Liver (tissue), 8 donors: ENCODE measurements at regions not wholly inside any gene's neighbourhood (a gene's known extent, or its start where the extent isn't known, plus 50 kb on each side); places are given as distances from the start of the nearest gene placed in this dataset.

Experiments
- DNase-seq: peaks from one replicate; pipeline ENCODE4 v3.0.0-alpha.2; 2017; ENCODE audit warnings: low spot score
- H3K27ac ChIP-seq, 2 donors: one replicate each; pipeline ENCODE4 v1.7.0; 2013; ENCODE audit warnings: inconsistent platforms in 2 of 2, low read length in 2 of 2, control low read depth in 1 of 2, low read depth in 1 of 2, mild to moderate bottlenecking in 1 of 2
- H3K27me3 ChIP-seq, 4 donors: one replicate each; pipeline versions ENCODE4 v1.6.1 to v1.7.0; 2013; ENCODE audit warnings: low read length in 3 of 4, inconsistent platforms in 1 of 4, mild to moderate bottlenecking in 1 of 4, moderate library complexity in 1 of 4; ENCODE audit not compliant: control insufficient read depth in 4 of 4, insufficient read depth in 4 of 4
- H3K36me3 ChIP-seq, 4 donors: one replicate each; pipeline versions ENCODE4 v1.6.1 to v1.7.0; 2013; ENCODE audit warnings: low read length in 3 of 4, mild to moderate bottlenecking in 3 of 4, low read depth in 1 of 4, moderate library complexity in 1 of 4; ENCODE audit not compliant: control insufficient read depth in 4 of 4, insufficient read depth in 3 of 4
- H3K4me1 ChIP-seq, 4 donors: one replicate each; pipeline versions ENCODE4 v1.6.1 to v1.7.0; 2013; ENCODE audit warnings: low read length in 3 of 4, mild to moderate bottlenecking in 3 of 4, moderate library complexity in 1 of 4; ENCODE audit not compliant: control insufficient read depth in 4 of 4, insufficient read depth in 4 of 4
- H3K4me3 ChIP-seq, 3 donors: one replicate each; pipeline versions ENCODE4 v1.6.1 to v1.7.0; 2013; ENCODE audit warnings: low read length in 3 of 3, control low read depth in 1 of 3, low read depth in 1 of 3, mild to moderate bottlenecking in 1 of 3
- H3K9ac ChIP-seq, 2 donors: one replicate each; pipeline ENCODE4 v1.7.0; 2013; ENCODE audit warnings: low read length in 2 of 2, mild to moderate bottlenecking in 2 of 2, moderate library complexity in 2 of 2, control low read depth in 1 of 2, low read depth in 1 of 2
- H3K9me3 ChIP-seq, 4 donors: one replicate each; pipeline versions ENCODE4 v1.6.1 to v1.7.0; 2013; ENCODE audit warnings: low read length in 3 of 4; ENCODE audit not compliant: control insufficient read depth in 4 of 4
- EGR1 ChIP-seq, 2 donors: IDR thresholded peaks; 2 replicates each; pipeline ENCODE4 v1.6.1; 2016 to 2018; ENCODE audit warnings: antibody characterized with exemption in 2 of 2, low read depth in 2 of 2
- FOXA1 ChIP-seq: IDR thresholded peaks from 2 replicates; pipeline ENCODE4 v1.6.1; 2016; ENCODE audit warnings: antibody characterized with exemption
- FOXA2 ChIP-seq: IDR thresholded peaks from 2 replicates; pipeline ENCODE4 v1.6.1; 2016; ENCODE audit warnings: antibody characterized with exemption
- GABPA ChIP-seq, 2 donors: IDR thresholded peaks in 1 of 2; conservative IDR thresholded peaks in 1 of 2; 2 replicates each; pipeline ENCODE4 v1.6.1; 2016; ENCODE audit warnings: antibody characterized with exemption in 2 of 2, mild to moderate bottlenecking in 1 of 2, moderate library complexity in 1 of 2
- JUND ChIP-seq, 2 donors: IDR thresholded peaks; 2 replicates each; pipeline ENCODE4 v1.6.1; 2016; ENCODE audit warnings: antibody characterized with exemption in 2 of 2
- NR2F2 ChIP-seq: IDR thresholded peaks from 2 replicates; pipeline ENCODE4 v1.6.1; 2016; ENCODE audit warnings: antibody characterized with exemption
- RAD21 ChIP-seq, 2 donors: IDR thresholded peaks; 2 replicates each; pipeline ENCODE4 v1.6.1; 2016; ENCODE audit warnings: antibody characterized with exemption in 2 of 2, mild to moderate bottlenecking in 2 of 2
- RXRA ChIP-seq, 2 donors: IDR thresholded peaks; 2 replicates each; pipeline ENCODE4 v1.6.1; 2017 to 2018; ENCODE audit warnings: antibody characterized with exemption in 2 of 2, mild to moderate bottlenecking in 1 of 2
- SP1 ChIP-seq: IDR thresholded peaks from 2 replicates; pipeline ENCODE4 v1.6.1; 2018; ENCODE audit warnings: antibody characterized with exemption, mild to moderate bottlenecking
- WGBS: extraction: QIAGEN DNeasy Blood & Tissue Kit; methylation state at CpG from one replicate; pipeline ENCODE4 v1.1.7; 2013; 5-methylcytosine and 5-hydroxymethylcytosine counted together
- TF ChIP-seq, protein P1 (sequence below): fragments of 150-350 bp; IDR thresholded peaks from 2 replicates; pipeline ENCODE4 v1.5.1; 2017; ENCODE audit warnings: improper control_type of control experiment, low read depth, low read length; ENCODE audit not compliant: missing input control
- TF ChIP-seq, protein P2 (sequence below): IDR thresholded peaks from 2 replicates; pipeline ENCODE4 v1.6.1; 2016; ENCODE audit warnings: antibody characterized with exemption
- TF ChIP-seq, protein P3 (sequence below): IDR thresholded peaks from 2 replicates; pipeline ENCODE4 v1.6.1; 2016; ENCODE audit warnings: antibody characterized with exemption
- TF ChIP-seq, protein P4 (sequence below): IDR thresholded peaks from 2 replicates; pipeline ENCODE4 v1.6.1; 2016; ENCODE audit warnings: antibody characterized with exemption, mild to moderate bottlenecking
- donor health status: healthy.
- donor health status: healthy.
- donor health status: healthy.
- donor health status: healthy.
- donor health status: healthy.

DNA sequence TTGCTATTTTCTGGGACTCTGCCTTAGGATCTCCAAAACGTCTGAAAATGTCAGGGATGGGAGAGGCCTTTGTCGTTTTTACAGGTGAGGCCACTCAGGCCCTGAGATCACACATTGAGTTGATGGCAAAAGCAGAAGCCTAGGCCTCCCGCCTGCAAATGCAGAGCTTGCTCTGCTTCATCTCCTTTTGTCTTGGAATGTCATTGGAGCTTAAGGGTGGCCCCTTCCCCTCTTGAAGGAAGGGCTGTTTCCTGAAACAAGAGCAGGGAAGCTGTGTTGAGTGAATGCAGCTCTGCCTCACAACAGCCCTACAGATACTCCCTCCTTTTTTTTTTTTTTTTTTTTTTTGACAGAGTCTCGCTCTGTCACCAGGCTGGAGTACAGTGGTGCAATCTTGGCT, 123.5 kb downstream of the GLI2 start:
- Histone ChIP-seq H3K9ac (no peak overlapping the region), H3K27me3 (no peaks in the 10 kb centered on the region), H3K4me1 (no peaks in the 10 kb centered on the region), H3K4me3 (no peak overlapping the region), H3K27ac (no peak overlapping the region), H3K36me3 (no peaks in the 10 kb centered on the region), H3K9me3 (no peaks in the 10 kb centered on the region)
- TF ChIP-seq FOXA1 (no peak), NR2F2 (no peak), SP1 (no peak), RAD21 (IDR thresholded peaks at IDR 0.05) (no peak), GABPA (IDR thresholded peaks at IDR 0.05 in 1 of 2, conservative IDR thresholded peaks at IDR 0.05 in 1 of 2) (no peak), EGR1 (IDR thresholded peaks at IDR 0.05; ENCODE audit: low read depth in 2 of 2) (no peak), FOXA2 (no peak), JUND (IDR thresholded peaks at IDR 0.05) (no peak), RXRA (IDR thresholded peaks at IDR 0.05) (no peak)
- TF ChIP-seq, protein P1, sequence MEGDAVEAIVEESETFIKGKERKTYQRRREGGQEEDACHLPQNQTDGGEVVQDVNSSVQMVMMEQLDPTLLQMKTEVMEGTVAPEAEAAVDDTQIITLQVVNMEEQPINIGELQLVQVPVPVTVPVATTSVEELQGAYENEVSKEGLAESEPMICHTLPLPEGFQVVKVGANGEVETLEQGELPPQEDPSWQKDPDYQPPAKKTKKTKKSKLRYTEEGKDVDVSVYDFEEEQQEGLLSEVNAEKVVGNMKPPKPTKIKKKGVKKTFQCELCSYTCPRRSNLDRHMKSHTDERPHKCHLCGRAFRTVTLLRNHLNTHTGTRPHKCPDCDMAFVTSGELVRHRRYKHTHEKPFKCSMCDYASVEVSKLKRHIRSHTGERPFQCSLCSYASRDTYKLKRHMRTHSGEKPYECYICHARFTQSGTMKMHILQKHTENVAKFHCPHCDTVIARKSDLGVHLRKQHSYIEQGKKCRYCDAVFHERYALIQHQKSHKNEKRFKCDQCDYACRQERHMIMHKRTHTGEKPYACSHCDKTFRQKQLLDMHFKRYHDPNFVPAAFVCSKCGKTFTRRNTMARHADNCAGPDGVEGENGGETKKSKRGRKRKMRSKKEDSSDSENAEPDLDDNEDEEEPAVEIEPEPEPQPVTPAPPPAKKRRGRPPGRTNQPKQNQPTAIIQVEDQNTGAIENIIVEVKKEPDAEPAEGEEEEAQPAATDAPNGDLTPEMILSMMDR, result no peak
- TF ChIP-seq, protein P2, sequence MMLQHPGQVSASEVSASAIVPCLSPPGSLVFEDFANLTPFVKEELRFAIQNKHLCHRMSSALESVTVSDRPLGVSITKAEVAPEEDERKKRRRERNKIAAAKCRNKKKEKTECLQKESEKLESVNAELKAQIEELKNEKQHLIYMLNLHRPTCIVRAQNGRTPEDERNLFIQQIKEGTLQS, result no peak
- TF ChIP-seq, protein P3, sequence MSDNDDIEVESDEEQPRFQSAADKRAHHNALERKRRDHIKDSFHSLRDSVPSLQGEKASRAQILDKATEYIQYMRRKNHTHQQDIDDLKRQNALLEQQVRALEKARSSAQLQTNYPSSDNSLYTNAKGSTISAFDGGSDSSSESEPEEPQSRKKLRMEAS, result no peak
- TF ChIP-seq, protein P4, sequence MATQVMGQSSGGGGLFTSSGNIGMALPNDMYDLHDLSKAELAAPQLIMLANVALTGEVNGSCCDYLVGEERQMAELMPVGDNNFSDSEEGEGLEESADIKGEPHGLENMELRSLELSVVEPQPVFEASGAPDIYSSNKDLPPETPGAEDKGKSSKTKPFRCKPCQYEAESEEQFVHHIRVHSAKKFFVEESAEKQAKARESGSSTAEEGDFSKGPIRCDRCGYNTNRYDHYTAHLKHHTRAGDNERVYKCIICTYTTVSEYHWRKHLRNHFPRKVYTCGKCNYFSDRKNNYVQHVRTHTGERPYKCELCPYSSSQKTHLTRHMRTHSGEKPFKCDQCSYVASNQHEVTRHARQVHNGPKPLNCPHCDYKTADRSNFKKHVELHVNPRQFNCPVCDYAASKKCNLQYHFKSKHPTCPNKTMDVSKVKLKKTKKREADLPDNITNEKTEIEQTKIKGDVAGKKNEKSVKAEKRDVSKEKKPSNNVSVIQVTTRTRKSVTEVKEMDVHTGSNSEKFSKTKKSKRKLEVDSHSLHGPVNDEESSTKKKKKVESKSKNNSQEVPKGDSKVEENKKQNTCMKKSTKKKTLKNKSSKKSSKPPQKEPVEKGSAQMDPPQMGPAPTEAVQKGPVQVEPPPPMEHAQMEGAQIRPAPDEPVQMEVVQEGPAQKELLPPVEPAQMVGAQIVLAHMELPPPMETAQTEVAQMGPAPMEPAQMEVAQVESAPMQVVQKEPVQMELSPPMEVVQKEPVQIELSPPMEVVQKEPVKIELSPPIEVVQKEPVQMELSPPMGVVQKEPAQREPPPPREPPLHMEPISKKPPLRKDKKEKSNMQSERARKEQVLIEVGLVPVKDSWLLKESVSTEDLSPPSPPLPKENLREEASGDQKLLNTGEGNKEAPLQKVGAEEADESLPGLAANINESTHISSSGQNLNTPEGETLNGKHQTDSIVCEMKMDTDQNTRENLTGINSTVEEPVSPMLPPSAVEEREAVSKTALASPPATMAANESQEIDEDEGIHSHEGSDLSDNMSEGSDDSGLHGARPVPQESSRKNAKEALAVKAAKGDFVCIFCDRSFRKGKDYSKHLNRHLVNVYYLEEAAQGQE, result no peak
- 68% methylated on average over 4 of the region's 4 CpGs for WGBS
- DNase-seq, result no peak

DNA sequence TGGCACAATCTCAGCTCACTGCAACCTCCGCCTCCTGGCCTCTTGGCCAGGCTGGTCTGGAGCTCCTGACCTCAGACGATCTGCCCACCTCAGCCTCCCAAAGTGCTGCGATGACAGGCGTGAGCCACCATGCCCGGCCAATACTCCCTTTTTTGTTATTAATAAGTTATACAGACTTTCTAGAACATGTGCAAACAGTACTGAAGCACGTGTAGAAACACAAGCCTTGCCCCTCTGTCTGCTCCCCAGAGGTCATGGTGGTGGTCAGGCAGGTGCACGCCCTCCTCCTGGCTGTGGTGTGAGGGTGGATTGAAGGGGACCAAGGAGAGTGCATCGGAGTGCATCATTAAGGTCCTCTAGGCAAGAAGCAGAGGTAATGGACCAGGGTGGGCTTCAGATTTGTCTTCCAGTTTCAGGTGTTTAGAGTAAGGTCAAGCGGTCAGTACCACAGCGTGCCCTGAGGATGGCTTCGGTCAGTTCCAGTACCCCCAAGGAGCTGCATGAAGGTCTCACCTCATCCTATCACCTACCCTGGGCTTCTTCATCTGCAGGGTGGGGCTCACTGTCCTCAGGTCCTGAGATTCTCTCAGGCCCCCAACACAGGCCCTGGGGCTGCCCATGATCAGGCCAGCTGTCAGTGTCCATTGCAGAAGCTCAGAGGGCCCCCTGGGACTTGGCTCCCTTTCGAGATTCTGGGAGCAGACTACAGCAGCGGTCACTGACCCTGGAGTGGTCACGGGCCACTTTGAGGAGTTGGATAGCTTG, 124.3 kb downstream of the GLI2 start:
- Histone ChIP-seq H3K9ac (no peak overlapping the region), H3K9me3 (no peaks in the 10 kb centered on the region), H3K36me3 (no peaks in the 10 kb centered on the region), H3K27me3 (no peaks in the 10 kb centered on the region), H3K4me3 (no peak overlapping the region), H3K27ac (no peak overlapping the region), H3K4me1 (no peaks in the 10 kb centered on the region)
- WGBS, result 93% methylated on average over 14 of the region's 14 CpGs
- no peak for DNase-seq
- TF ChIP-seq GABPA (IDR thresholded peaks at IDR 0.05 in 1 of 2, conservative IDR thresholded peaks at IDR 0.05 in 1 of 2), result no peak
